GM13976 (cell line): ENCODE measurements at regions not wholly inside any gene's neighbourhood (a gene's known extent, or its start where the extent isn't known, plus 50 kb on each side); places are given as distances from the start of the nearest gene placed in this dataset.

Experiments used
- DNase-seq: peaks from one replicate; pipeline ENCODE4 v3.0.0; 2012; ENCODE audit warnings: low spot score
- CTCF ChIP-seq: IDR thresholded peaks from 2 replicates; pipeline ENCODE4 v1.5.1; 2012; ENCODE audit warnings: borderline replicate concordance, mild to moderate bottlenecking; ENCODE audit not compliant: insufficient read depth; ENCODE audit errors: extremely low read depth, missing control alignments, control extremely low read depth
- in situ Hi-C: fragments of 300-500 bp; cut with MboI; formaldehyde crosslinking; loops from one replicate; pipeline ENCODE4 v1.12.0; 2022; ENCODE audit warnings: low sequenced_read_pairs, mixed read lengths, inconsistent platforms; ENCODE audit not compliant: unreplicated experiment

GRCh38 chr19:46967578-46968032 is 52.0 kb upstream of the NPAS1 start:
- no peak for TF ChIP-seq CTCF
- in situ Hi-C loops = no loop called here
- DNase-seq = no peak
